ENCODE measurements at regions not wholly inside any gene's neighbourhood (a gene's known extent, or its start where the extent isn't known, plus 50 kb on each side); places are given as distances from the start of the nearest gene placed in this dataset.
A peak's percentile ranks its signal among the peaks of the same experiment; 100 is the strongest.
"Not testable (repeated sequence)": the region's sequence is repeated elsewhere in the genome, so short reads cannot be mapped to it uniquely, and the experiment has no call there.

DNA sequence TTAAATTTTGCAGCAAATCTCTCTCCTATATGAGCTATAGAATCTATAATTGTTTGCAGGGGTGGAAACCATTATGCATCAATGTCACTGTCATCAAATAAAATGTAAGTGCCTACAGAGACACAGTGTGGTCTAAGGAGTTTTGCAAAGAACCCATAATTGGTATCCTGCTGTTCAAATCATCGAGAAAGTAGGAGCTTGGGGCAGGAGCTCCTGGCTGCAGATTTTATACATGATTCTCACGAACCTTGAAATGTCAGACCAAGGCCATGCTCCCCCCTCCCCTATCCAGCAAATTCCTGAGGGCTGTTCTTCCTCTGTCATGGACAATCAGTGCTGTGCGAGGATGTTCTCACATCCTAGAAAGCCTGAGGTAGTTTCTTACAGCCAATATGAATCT, 119.5 kb upstream of the CYRIA start:
- DNase-seq: no peak

- DNase-seq: no peak
Observed at GRCh38 chr2:16784652-16785051, 119.0 kb upstream of the CYRIA start.

DNA sequence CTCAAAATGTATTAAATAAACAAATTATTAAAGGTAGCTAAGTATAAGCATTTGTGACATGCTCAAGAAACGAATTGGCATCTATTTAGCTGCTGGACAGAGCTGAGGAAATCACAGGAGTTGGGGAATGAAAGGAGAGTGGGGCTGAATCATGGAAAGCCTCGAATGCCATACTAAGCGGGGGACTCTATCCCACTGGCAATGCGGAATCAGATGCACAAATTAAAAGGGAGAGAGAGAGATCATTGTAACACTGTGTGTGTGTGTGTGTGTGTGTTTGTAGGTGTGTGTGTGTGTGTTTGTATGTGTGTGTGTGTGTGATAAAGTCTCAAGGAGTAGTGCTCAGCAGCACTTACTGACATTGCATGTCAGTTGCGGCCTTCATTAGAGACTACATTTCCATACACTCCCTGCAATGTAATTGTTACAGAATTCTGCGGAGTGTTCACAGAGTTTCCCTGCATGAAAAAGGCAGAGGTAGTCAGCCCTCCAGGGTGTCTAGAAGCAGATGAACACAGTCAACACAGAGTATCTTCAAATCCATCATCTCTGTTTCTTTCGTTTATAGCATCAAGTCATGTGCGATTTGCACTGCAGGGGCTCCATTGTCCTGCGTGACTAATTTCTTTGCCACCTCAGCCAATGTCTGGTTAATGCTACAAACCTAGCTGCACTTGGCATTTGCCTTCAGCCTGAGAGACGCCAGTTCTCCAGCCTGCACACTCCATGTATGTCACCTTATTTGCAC, 111.7 kb upstream of the CYRIA start:
- no peak for DNase-seq

DNA sequence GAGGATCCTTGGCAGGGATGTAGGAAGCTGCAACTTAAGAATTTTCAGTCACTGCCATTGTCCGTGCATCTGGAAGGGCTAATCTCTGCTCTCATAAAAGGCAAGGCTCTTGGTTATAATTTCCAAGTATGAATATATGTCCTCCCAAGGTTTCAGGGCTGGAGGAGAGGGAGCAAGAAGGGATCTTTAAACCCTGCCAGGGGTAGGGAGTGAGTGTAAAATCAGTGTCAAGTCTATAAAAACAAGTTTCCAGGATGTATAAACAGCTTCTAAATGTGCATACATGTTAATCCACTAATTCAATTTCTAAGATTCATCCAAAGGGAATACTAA, 110.2 kb upstream of the CYRIA start:
- no peak for DNase-seq

GRCh38 chr2:16774980-16775898, 109.6 kb upstream of the CYRIA start:
- peak; percentile 5 to 13 for DNase-seq

- DNase-seq: no peak
Observed at GRCh38 chr2:16774091-16774490, 108.5 kb upstream of the CYRIA start.

GRCh38 chr2:16773080-16773713, 107.6 kb upstream of the CYRIA start:
- DNase-seq: peak; percentile 72 to 75

DNA sequence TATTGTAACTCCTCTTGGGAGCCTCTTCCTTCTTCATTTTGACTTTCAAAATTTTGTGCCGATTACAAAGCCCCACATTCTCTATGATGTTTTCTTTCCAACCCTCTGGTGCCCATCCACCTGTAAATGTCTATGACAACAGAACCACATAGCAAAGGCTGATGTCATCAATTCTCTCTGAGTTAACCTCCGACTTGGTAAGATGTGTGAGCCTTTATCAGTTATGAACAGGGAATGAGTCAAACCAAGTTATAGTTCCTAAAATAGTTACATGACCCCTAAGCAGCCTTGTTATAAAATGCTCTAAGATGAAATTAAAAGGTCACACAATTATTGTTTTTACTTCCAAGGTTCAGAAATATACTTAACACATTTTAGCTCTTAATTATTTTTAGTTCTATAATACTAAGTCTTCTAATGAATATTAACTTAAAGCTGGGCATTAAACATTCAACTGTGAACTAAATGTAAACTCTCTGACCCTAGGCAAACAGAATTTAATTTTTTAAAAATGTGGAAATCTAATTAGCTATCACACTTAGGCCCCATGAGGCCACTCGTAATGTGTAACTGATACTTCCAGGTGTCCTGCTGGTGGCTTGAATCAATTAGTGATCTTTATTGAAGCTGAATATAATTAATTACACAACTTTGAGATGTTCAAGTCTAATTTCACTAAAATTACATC, 102.3 kb upstream of the CYRIA start:
- DNase-seq: no peak

DNA sequence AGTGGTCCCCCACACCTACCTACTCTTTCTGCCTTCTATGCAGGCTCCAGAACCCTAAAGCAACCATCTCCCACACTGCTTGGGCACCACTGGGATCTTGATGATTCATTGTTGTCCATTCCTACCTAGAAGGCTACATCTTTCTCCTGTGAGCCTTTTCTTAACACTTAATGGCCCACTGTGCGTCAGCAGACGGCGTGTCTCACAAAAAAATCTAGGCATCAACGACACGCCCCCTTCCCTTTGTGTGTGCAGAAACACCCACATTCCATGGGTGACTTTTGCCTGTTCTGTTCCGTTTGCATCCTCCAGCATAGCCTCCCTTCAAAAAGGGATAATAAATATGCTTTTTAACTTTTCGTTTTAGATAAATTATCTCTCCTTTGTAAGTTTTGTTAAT, 99.7 kb upstream of the CYRIA start:
- DNase-seq: no peak

- DNase-seq: no peak
Observed at GRCh38 chr2:16764487-16764886, 98.9 kb upstream of the CYRIA start.

GRCh38 chr2:16763493-16763899, 97.9 kb upstream of the CYRIA start:
- no peak for DNase-seq

- DNase-seq: no peak
Observed at GRCh38 chr2:16763056-16763455, 97.4 kb upstream of the CYRIA start.

GRCh38 chr2:16760426-16760825, 94.8 kb upstream of the CYRIA start:
- no peak for DNase-seq

- peak; percentile 67 for DNase-seq
Observed at GRCh38 chr2:16756831-16757644, 91.4 kb upstream of the CYRIA start.

DNA sequence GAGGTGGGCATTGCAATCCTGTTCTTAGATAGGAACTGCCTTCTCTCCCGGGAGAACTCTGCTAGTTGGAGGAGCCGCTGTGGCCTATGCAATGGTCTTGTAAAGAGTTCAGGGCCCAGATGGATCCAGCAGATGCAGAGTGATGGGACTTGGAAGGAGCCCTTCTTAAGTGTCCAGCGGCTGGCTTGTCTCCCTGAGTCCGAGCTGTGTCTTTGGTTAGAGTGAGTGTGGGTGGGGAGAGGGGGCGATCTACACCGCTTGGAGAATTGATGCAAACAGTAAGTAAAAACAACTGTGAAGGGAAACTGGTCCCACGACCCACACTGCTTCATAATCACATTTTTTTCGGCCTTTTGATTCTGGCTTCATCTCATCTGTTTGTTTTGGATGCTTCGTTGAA, 89.8 kb upstream of the CYRIA start:
- DNase-seq: no peak

DNA sequence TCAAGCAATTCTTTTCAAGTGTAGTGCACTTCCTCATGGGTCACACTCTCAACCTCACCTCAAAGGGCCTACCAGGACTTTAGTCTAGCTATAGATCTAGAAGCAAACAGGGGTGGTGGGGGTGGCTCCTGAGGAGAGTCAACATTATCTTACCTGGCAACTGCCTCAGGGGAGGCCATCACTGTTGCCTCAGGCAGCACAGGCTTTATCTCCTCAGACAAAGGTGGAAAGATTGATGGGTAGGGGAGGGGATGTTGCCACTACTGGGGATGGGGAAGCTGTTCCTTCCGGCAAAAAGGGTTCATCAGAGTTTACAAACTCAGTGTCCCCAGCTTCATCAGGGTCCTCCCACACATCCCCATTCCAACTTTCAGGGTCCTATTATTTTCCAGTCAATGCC, 87.4 kb upstream of the CYRIA start:
- not testable (repeated sequence) for DNase-seq

GRCh38 chr2:16750925-16751214, 85.2 kb upstream of the CYRIA start:
- DNase-seq: not testable (repeated sequence)

GRCh38 chr2:16750175-16750924, 84.7 kb upstream of the CYRIA start:
- no peak for DNase-seq

DNA sequence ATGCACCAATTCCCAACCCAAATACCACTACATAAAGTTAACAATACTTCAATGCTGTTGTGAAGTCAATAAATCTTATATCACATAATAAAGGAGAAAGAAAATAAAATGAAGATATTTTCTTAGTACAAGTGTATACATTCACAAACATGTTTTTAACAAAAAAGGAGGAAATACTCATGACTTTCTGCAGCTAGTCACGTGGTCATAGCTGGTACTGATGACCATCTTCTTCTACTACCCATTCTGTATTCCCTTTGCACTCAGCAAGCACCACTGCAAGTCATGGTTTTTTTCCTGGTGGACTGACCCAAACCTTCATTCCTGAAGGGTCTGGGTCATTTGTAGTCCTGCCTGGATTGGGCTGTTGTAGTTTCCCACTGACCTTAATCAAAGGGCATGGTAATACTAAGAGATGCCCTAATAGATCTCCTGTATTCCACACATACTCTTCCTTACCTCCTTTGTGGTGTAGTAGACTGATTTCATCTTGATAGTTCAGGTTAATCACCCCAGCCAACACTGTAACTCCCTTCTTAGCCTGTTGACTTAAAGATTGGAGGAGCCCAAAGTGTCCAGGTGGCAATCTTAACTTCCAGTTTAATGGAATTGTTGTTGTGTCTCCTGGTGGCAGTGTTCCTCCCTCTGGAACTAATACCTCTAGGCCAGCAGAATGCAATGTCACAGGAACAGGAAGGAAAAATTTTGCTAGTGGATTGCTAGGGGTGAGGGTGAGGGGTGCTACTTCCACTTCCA, 83.1 kb upstream of the CYRIA start:
- not testable (repeated sequence) for DNase-seq

DNA sequence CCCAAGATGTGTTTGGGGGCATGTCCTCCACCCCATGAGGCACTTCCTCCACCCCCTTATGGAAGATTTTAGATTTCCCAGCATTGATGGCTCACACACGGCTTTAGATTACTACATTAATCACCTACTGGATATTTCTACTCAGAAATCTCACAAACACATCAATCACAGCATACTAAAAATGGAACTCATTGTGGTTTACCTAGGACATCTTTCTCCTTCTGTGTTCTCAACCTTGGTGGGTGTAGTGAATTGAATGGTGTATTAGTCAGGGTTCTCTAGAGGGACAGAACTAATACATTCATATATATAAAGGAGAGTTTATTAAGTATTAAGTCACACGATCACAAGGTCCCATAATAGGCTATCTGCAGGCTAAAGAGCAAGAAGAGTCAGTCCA, 82.1 kb upstream of the CYRIA start:
- no peak for DNase-seq

DNA sequence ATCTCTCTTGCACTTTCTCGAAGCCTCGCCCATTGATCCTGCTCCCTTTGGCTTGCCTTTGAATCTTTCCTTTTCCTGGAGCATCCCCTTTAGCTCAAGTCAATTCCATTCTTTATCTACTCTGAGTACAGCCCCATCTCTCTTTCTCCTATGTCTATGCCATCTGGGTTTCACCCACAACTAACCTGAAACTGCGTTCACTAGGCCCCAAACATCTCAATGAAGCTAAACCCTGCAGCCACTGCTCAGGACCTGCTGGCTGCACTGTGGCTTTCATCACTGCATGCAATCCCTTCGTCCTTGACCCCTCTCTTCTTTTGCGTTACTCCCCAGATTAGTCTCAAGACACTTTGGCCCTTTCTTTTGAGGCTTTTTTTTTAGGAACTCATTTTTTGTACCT, 81.6 kb upstream of the CYRIA start:
- no peak for DNase-seq
